H9 (cell line): ENCODE measurements at regions not wholly inside any gene's neighbourhood (a gene's known extent, or its start where the extent isn't known, plus 50 kb on each side); places are given as distances from the start of the nearest gene placed in this dataset.

ENCODE experiments used
- DNase-seq: peaks from one replicate; pipeline ENCODE4 v3.0.0-alpha.2; 2017
- H2AFZ ChIP-seq: one replicate; pipeline ENCODE4 v1.6.1; 2013; ENCODE audit warnings: mild to moderate bottlenecking, low read length, control low read depth, moderate library complexity
- H2AK5ac ChIP-seq: 2 replicates; pipeline ENCODE4 v1.6.1; 2013; ENCODE audit warnings: low read length, control low read depth, mixed read lengths; ENCODE audit not compliant: insufficient read length
- H2BK120ac ChIP-seq: one replicate; pipeline ENCODE4 v1.6.1; 2013; ENCODE audit warnings: low read depth, mild to moderate bottlenecking, low read length, control low read depth, inconsistent platforms; ENCODE audit not compliant: poor library complexity, severe bottlenecking
- H2BK12ac ChIP-seq: 2 replicates; pipeline ENCODE4 v1.6.1; 2013; ENCODE audit warnings: low read length, control low read depth, mixed read lengths, low read depth; ENCODE audit not compliant: insufficient read length
- H2BK15ac ChIP-seq: 2 replicates; pipeline ENCODE4 v1.6.1; 2013; ENCODE audit warnings: low read depth, low read length, control low read depth
- H2BK20ac ChIP-seq: one replicate; pipeline ENCODE4 v1.6.1; 2013; ENCODE audit warnings: low read depth, mild to moderate bottlenecking, low read length, control low read depth, inconsistent platforms; ENCODE audit not compliant: poor library complexity, severe bottlenecking
- H2BK5ac ChIP-seq: 2 replicates; pipeline ENCODE4 v1.6.1; 2013; ENCODE audit warnings: low read length, control low read depth, mixed read lengths; ENCODE audit not compliant: insufficient read length
- H3K14ac ChIP-seq: 2 replicates; pipeline ENCODE4 v1.6.1; 2013; ENCODE audit warnings: low read length, control low read depth; ENCODE audit not compliant: insufficient read depth
- H3K18ac ChIP-seq: 2 replicates; pipeline ENCODE4 v1.6.1; 2013; ENCODE audit warnings: low read depth, mild to moderate bottlenecking, mixed read lengths, low read length, control low read depth; ENCODE audit not compliant: insufficient read length
- H3K23ac ChIP-seq: 2 replicates; pipeline ENCODE4 v1.6.1; 2013; ENCODE audit warnings: low read length, control low read depth, mixed read lengths, low read depth; ENCODE audit not compliant: insufficient read length
- H3K23me2 ChIP-seq: 2 replicates; pipeline ENCODE4 v1.6.1; 2013; ENCODE audit warnings: low read depth, mild to moderate bottlenecking, mixed read lengths, low read length, control low read depth; ENCODE audit not compliant: insufficient read length, poor library complexity, severe bottlenecking
- H3K27ac ChIP-seq: 2 replicates; pipeline ENCODE4 v1.5.1; 2013; ENCODE audit warnings: low read length, control low read depth, mixed read lengths, low read depth; ENCODE audit not compliant: insufficient read length
- H3K27me3 ChIP-seq: 2 replicates; pipeline ENCODE4 v1.6.1; 2013; ENCODE audit warnings: low read length, control low read depth, inconsistent platforms; ENCODE audit not compliant: insufficient read depth
- H3K4ac ChIP-seq: 2 replicates; pipeline ENCODE4 v1.6.1; 2013; ENCODE audit warnings: low read depth, mild to moderate bottlenecking, control low read depth, inconsistent platforms, low read length, moderate library complexity
- H3K4me1 ChIP-seq: 2 replicates; pipeline ENCODE4 v1.6.1; 2013; ENCODE audit warnings: low read length, control low read depth, inconsistent platforms; ENCODE audit not compliant: insufficient read depth
- H3K4me2 ChIP-seq: 2 replicates; pipeline ENCODE4 v1.6.1; 2013; ENCODE audit warnings: low read length, control low read depth, mixed read lengths; ENCODE audit not compliant: insufficient read length, insufficient read depth
- H3K56ac ChIP-seq: 2 replicates; pipeline ENCODE4 v1.6.1; 2013; ENCODE audit warnings: low read depth, mild to moderate bottlenecking, mixed read lengths, low read length, control low read depth; ENCODE audit not compliant: insufficient read length
- H3K79me1 ChIP-seq: 2 replicates; pipeline ENCODE4 v1.6.1; 2013; ENCODE audit warnings: low read depth, mild to moderate bottlenecking, moderate library complexity, low read length, control low read depth, inconsistent platforms; ENCODE audit not compliant: insufficient read depth, poor library complexity, severe bottlenecking
- H3K79me2 ChIP-seq: 2 replicates; pipeline ENCODE4 v1.6.1; 2013; ENCODE audit warnings: low read length, control low read depth, inconsistent platforms; ENCODE audit not compliant: insufficient read depth
- H3K9ac ChIP-seq: 2 replicates; pipeline ENCODE4 v1.6.1; 2013; ENCODE audit warnings: low read length, control low read depth, mixed read lengths; ENCODE audit not compliant: insufficient read length; ENCODE audit errors: extremely low read depth
- H3K9me3 ChIP-seq: one replicate; pipeline ENCODE4 v1.6.1; 2013; ENCODE audit warnings: low read depth, low read length, inconsistent platforms; ENCODE audit not compliant: control insufficient read depth
- H3T11ph ChIP-seq: one replicate; pipeline ENCODE4 v1.6.1; 2013; ENCODE audit warnings: mild to moderate bottlenecking, low read length, control low read depth, inconsistent platforms
- H4K20me1 ChIP-seq: one replicate; pipeline ENCODE4 v1.6.1; 2013; ENCODE audit not compliant: control insufficient read depth, insufficient read length, insufficient read depth
- H4K5ac ChIP-seq: 2 replicates; pipeline ENCODE4 v1.6.1; 2013; ENCODE audit warnings: low read depth, mild to moderate bottlenecking, mixed read lengths, low read length, control low read depth; ENCODE audit not compliant: insufficient read length
- H4K8ac ChIP-seq: replicated peaks from 2 replicates; pipeline ENCODE4 v1.6.1; 2013; ENCODE audit warnings: low read length, control low read depth, mixed read lengths, low read depth; ENCODE audit not compliant: insufficient read length
- H4K91ac ChIP-seq: 2 replicates; pipeline ENCODE4 v1.6.1; 2013; ENCODE audit warnings: low read depth, mild to moderate bottlenecking, moderate library complexity, mixed read lengths, low read length, control low read depth; ENCODE audit not compliant: insufficient read length
- H3K27ac Mint-ChIP-seq, 3 experiments: 2 replicates in 2 of 3; 3 replicates in 1 of 3; pipeline ENCODE4 v1.8.0; 2020 to 2021; ENCODE audit warnings: mixed read lengths in 3 of 3, mild to moderate bottlenecking in 1 of 3, moderate library complexity in 1 of 3
- H3K27me3 Mint-ChIP-seq: 2 replicates; pipeline ENCODE4 v1.8.0; 2021; ENCODE audit warnings: low read depth, mild to moderate bottlenecking, moderate library complexity, mixed read lengths
- H3K36me3 Mint-ChIP-seq, 3 experiments: 2 replicates in 2 of 3; 3 replicates in 1 of 3; pipeline ENCODE4 v1.8.0; 2020 to 2021; ENCODE audit warnings: low read depth in 3 of 3, mixed read lengths in 3 of 3; ENCODE audit not compliant: insufficient read depth in 1 of 3
- H3K4me1 Mint-ChIP-seq, 2 experiments: 2 replicates each; pipeline ENCODE4 v1.8.0; 2020; ENCODE audit warnings: mixed read lengths in 2 of 2
- H3K4me3 Mint-ChIP-seq, 2 experiments: 2 replicates in 1 of 2; 3 replicates in 1 of 2; pipeline ENCODE4 v1.8.0; 2020 to 2021; ENCODE audit warnings: mild to moderate bottlenecking in 2 of 2, mixed read lengths in 2 of 2, moderate library complexity in 1 of 2
- H3K9me3 Mint-ChIP-seq, 2 experiments: 2 replicates in 1 of 2; 3 replicates in 1 of 2; pipeline ENCODE4 v1.8.0; 2020; ENCODE audit warnings: mild to moderate bottlenecking in 2 of 2, mixed read lengths in 2 of 2, moderate library complexity in 1 of 2
- WGBS: extraction: QIAGEN DNeasy Blood & Tissue Kit; methylation state at CpG from one replicate; pipeline ENCODE4 v1.1.7; 2013; ENCODE audit warnings: missing lambda C conversion rate, low lambda C conversion rate, mixed read lengths; ENCODE audit not compliant: insufficient read length; ENCODE audit errors: extremely low coverage; 5-methylcytosine and 5-hydroxymethylcytosine counted together
- TF ChIP-seq, protein P1 (sequence below): fragments of 200-600 bp; sonication (generic); conservative IDR thresholded peaks from 3 replicates; pipeline ENCODE4 v1.8.0; 2021; ENCODE audit warnings: antibody characterized with exemption, mild to moderate bottlenecking

DNA sequence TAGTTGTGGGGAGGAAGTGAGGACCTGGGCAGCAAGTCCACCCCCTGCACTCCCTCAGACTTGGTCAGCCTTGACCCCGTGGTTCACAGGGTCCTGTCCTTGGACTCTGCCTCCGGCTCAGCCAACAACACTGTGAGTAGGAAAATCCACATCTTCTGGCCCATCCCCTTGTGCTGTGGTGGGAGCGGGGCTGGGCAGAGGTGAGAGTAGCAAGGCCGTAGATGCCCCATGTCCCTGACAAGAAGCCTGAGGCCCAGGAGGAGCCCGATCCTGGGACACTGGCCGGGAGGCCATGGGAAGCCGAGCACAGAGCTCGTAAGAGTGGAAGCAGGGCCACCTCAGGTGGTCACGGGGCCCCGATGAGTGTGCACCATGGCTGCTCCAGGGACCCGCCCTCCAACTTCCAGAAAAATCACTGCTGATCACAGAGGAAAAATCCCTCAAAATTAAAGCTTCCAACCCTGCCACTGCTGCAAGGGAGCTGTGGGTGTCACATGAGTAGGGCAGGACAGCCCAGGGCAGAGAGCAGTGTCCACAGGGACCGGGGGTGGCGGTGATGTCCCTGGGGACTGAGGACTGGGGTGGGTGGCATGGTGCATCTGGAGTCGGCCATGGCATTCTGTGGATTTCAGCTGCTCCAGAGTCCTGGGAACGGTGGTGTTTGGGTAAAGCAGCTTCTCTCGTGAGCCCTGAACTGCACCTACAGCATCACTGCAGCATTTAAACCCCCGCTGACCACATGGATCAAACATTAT is 189.4 kb downstream of the DLL1 start:
- TF ChIP-seq, protein P1, sequence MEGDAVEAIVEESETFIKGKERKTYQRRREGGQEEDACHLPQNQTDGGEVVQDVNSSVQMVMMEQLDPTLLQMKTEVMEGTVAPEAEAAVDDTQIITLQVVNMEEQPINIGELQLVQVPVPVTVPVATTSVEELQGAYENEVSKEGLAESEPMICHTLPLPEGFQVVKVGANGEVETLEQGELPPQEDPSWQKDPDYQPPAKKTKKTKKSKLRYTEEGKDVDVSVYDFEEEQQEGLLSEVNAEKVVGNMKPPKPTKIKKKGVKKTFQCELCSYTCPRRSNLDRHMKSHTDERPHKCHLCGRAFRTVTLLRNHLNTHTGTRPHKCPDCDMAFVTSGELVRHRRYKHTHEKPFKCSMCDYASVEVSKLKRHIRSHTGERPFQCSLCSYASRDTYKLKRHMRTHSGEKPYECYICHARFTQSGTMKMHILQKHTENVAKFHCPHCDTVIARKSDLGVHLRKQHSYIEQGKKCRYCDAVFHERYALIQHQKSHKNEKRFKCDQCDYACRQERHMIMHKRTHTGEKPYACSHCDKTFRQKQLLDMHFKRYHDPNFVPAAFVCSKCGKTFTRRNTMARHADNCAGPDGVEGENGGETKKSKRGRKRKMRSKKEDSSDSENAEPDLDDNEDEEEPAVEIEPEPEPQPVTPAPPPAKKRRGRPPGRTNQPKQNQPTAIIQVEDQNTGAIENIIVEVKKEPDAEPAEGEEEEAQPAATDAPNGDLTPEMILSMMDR, result no peak
- WGBS, result no CpG with 5 or more reads among the region's 17 CpGs

More for the DNA sequence above, 189.4 kb downstream of the DLL1 start:
- Histone ChIP-seq H2BK20ac (no peak overlapping the region), H3K4me1 (no peaks in the 10 kb centered on the region), H2BK120ac (no peak overlapping the region), H4K91ac (no peak overlapping the region), H4K20me1 (no peaks in the 10 kb centered on the region), H2BK12ac (no peak overlapping the region), H3K79me2 (no peaks in the 10 kb centered on the region), H3K79me1 (no peaks in the 10 kb centered on the region), H2BK15ac (no peak overlapping the region), H3K23me2 (no peaks in the 10 kb centered on the region), H3K23ac (no peak overlapping the region), H4K5ac (no peak overlapping the region), H3K56ac (no peak overlapping the region), H2AFZ (no peak overlapping the region), H3K4me2 (no peak overlapping the region), H2BK5ac (no peak overlapping the region), H3K18ac (no peak overlapping the region), H3K9ac (no peak overlapping the region), H3K27ac (no peak overlapping the region), H2AK5ac (no peak overlapping the region), H3K4ac (no peak overlapping the region), H4K8ac (no peak overlapping the region), H3K14ac (peak overlapping the region; percentile 50; the same call in 1 of the 2 replicates), H3T11ph (no peak overlapping the region), H3K27me3 (no peaks in the 10 kb centered on the region), H3K9me3 (no peaks in the 10 kb centered on the region)
- no peak for DNase-seq
- Mint-ChIP-seq H3K27me3 (peaks cover 3% of the 10 kb centered on the region), H3K4me3 (no peak overlapping the region), H3K36me3 (peaks cover 3 to 7% (median 5%) of the 10 kb centered on the region in 3 experiments; a peak in 6 of 7 replicates), H3K4me1 (peaks cover 13 to 16% of the 10 kb centered on the region in 2 experiments), H3K27ac (no peak overlapping the region), H3K9me3 (peaks cover 6 to 10% of the 10 kb centered on the region in 2 experiments; a peak in 4 of 5 replicates)
